Spleen (tissue), 11 donors: ENCODE measurements at regions not wholly inside any gene's neighbourhood (a gene's known extent, or its start where the extent isn't known, plus 50 kb on each side); places are given as distances from the start of the nearest gene placed in this dataset.

Experiments
- DNase-seq: peaks from one replicate; pipeline ENCODE4 v3.0.0-alpha.2; 2020
- H3K27ac ChIP-seq, 8 donors: fragments of 200-600 bp; sonication (generic) in 7 of 8; 1 replicate in 4 of 8; 2 replicates in 4 of 8; pipeline versions ENCODE4 v1.5.0 to v1.8.0; 2016 to 2021; ENCODE audit warnings: inconsistent platforms in 4 of 8, mild to moderate bottlenecking in 4 of 8, moderate library complexity in 1 of 8
- H3K27me3 ChIP-seq, 7 donors: fragments of 200-600 bp; sonication (generic) in 6 of 7; replicated peaks in 1 of 7; 1 replicate in 4 of 7; 2 replicates in 3 of 7; pipeline versions ENCODE4 v1.5.0 to v1.8.0; 2016 to 2021; ENCODE audit warnings: inconsistent platforms in 3 of 7, mild to moderate bottlenecking in 1 of 7
- H3K36me3 ChIP-seq, 6 donors: fragments of 200-600 bp; sonication (generic) in 5 of 6; 1 replicate in 4 of 6; 2 replicates in 2 of 6; pipeline versions ENCODE4 v1.5.0 to v1.8.0; 2016 to 2021; ENCODE audit warnings: inconsistent platforms in 2 of 6
- H3K4me1 ChIP-seq, 6 donors: fragments of 200-600 bp; sonication (generic) in 5 of 6; 1 replicate in 3 of 6; 2 replicates in 3 of 6; pipeline versions ENCODE4 v1.5.0 to v1.8.0; 2016 to 2021; ENCODE audit warnings: inconsistent platforms in 3 of 6
- H3K4me3 ChIP-seq, 8 donors: fragments of 200-600 bp; sonication (generic) in 7 of 8; 1 replicate in 4 of 8; 2 replicates in 4 of 8; pipeline versions ENCODE4 v1.5.0 to v1.8.0; 2016 to 2021; ENCODE audit warnings: inconsistent platforms in 4 of 8, mild to moderate bottlenecking in 4 of 8, moderate library complexity in 2 of 8
- H3K9me3 ChIP-seq, 8 donors: fragments of 200-600 bp; sonication (generic) in 7 of 8; 1 replicate in 4 of 8; 2 replicates in 4 of 8; pipeline versions ENCODE4 v1.5.0 to v1.8.0; 2016 to 2021; ENCODE audit warnings: inconsistent platforms in 4 of 8
- POLR2A ChIP-seq, 3 donors: fragments of 450-650 bp; IDR thresholded peaks; one replicate each; pipeline ENCODE4 v1.5.1; 2017; ENCODE audit warnings: antibody characterized with exemption in 3 of 3, mild to moderate bottlenecking in 1 of 3
- POLR2AphosphoS5 ChIP-seq, 3 donors: sonication (generic); formaldehyde crosslinking; IDR thresholded peaks; one replicate each; pipeline ENCODE4 v1.5.1; 2017; ENCODE audit warnings: antibody characterized with exemption in 3 of 3
- WGBS, 5 donors: extraction: QIAGEN DNeasy Blood & Tissue Kit in 3 of 5; methylation state at CpG; one replicate each; pipeline versions ENCODE4 v1.1.5 to v1.1.7; 2013 to 2018; 5-methylcytosine and 5-hydroxymethylcytosine counted together
- intact Hi-C: fragments of 100-400 bp; cut with DNase I; formaldehyde crosslinking; loops from one replicate; pipeline ENCODE4 v1.15.0; 2023; ENCODE audit warnings: low total_unique reads
- TF ChIP-seq, protein P1 (sequence below), 11 experiments: fragments of 200-600 bp in 7 of 11; fragments of 450-650 bp in 4 of 11; sonication (generic) in 4 of 11; IDR thresholded peaks in 8 of 11; conservative IDR thresholded peaks in 3 of 11; 1 replicate in 7 of 11; 2 replicates in 4 of 11; pipeline versions ENCODE4 v1.4.0 to v1.8.0; 2016 to 2021; ENCODE audit warnings: antibody characterized with exemption in 11 of 11, inconsistent platforms in 4 of 11, mild to moderate bottlenecking in 1 of 11
- donor health status: healthy with polysubstance abuse.
- donor health status: DM: no; HTN: no; CAD: no; lungs with moderate emphysema.
- donor health status: DM: no; HTN: no; CAD: no.
- donor health status: Bipolar disorder and iron deficiency.
- donor health status: healthy.
- donor health status: DM: no; HTN: no; CAD: no.
- donor health status: DM: yes; HTN: yes; CAD: no.

DNA sequence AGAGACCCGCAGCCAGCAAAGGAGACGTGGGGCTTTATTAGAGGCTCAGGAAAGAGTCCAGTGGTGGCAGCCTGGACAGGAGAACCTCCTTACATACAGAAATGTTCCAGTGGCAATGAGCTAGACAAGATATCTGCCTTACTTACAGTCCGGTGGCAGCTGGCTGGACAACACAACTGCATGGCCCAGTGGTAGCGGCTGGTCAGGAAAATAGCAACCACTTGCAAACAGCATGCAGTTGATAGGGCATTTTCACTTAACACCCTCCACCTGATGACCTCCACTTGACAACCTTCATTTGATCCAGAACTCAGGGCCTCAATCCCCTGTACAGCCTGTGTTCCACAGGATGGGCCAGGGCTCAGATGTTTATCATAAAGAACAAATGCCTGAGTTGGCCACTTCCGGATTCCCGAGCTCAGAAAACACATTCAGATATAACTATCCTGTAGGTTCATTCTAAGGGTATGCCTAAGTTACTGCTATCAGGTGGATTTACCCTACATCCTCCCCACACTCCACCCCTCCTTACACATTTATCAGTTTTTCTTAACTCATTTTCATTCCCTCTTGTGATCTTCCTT is 63.3 kb upstream of the ITPRID2 start:
- no peak for DNase-seq
- TF ChIP-seq POLR2AphosphoS5 (IDR thresholded peaks at IDR 0.05) = no peak
- TF ChIP-seq, protein P1, sequence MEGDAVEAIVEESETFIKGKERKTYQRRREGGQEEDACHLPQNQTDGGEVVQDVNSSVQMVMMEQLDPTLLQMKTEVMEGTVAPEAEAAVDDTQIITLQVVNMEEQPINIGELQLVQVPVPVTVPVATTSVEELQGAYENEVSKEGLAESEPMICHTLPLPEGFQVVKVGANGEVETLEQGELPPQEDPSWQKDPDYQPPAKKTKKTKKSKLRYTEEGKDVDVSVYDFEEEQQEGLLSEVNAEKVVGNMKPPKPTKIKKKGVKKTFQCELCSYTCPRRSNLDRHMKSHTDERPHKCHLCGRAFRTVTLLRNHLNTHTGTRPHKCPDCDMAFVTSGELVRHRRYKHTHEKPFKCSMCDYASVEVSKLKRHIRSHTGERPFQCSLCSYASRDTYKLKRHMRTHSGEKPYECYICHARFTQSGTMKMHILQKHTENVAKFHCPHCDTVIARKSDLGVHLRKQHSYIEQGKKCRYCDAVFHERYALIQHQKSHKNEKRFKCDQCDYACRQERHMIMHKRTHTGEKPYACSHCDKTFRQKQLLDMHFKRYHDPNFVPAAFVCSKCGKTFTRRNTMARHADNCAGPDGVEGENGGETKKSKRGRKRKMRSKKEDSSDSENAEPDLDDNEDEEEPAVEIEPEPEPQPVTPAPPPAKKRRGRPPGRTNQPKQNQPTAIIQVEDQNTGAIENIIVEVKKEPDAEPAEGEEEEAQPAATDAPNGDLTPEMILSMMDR (IDR thresholded peaks at IDR 0.05 in 8 of 11, conservative IDR thresholded peaks at IDR 0.05 in 3 of 11) = no peak
- TF ChIP-seq POLR2A (IDR thresholded peaks at IDR 0.05) = no peak
- no peaks in the 10 kb centered on the region for H3K27me3 ChIP-seq
- intact Hi-C loops = no loop called here
- H3K4me1 ChIP-seq = no peaks in the 10 kb centered on the region
- H3K4me3 ChIP-seq = no peak overlapping the region
- WGBS, 5 donors = 89 to 96% (median 92%) methylated on average over 6 of the region's 6 CpGs
- H3K36me3 ChIP-seq = no peaks in the 10 kb centered on the region
- no peak overlapping the region for H3K27ac ChIP-seq
- H3K9me3 ChIP-seq = no peaks in the 10 kb centered on the region

DNA sequence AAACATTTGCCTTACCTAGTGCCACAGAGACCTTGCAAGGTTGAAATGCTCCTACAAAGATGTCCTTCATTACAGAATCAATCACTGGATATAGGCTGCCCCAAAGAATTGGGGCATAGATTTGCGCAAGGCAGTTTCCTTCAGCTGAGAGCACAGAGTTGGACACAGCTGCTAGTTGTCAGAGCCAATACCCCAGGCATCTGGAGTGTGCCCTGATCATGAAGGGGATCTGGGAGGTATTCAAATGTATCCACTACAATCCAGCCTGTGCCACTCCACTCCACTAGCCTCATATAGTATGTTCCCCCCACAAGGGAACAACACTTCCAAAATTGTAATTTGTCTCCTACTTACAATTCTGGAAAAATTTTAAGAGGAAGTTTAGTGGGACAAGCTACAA is 62.3 kb upstream of the ITPRID2 start:
- DNase-seq = no peak
- TF ChIP-seq, protein P1 (IDR thresholded peaks at IDR 0.05 in 8 of 11, conservative IDR thresholded peaks at IDR 0.05 in 3 of 11) = no peak
- intact Hi-C loops = no loop called here
- Histone ChIP-seq H3K9me3 (no peaks in the 10 kb centered on the region), H3K27me3 (no peaks in the 10 kb centered on the region), H3K4me1 (no peaks in the 10 kb centered on the region), H3K36me3 (no peaks in the 10 kb centered on the region), H3K4me3 (no peak overlapping the region), H3K27ac (no peak overlapping the region)
- 90 to 100% (median 92%) methylated on average over 1 of the region's 1 CpG for WGBS, 5 donors

DNA sequence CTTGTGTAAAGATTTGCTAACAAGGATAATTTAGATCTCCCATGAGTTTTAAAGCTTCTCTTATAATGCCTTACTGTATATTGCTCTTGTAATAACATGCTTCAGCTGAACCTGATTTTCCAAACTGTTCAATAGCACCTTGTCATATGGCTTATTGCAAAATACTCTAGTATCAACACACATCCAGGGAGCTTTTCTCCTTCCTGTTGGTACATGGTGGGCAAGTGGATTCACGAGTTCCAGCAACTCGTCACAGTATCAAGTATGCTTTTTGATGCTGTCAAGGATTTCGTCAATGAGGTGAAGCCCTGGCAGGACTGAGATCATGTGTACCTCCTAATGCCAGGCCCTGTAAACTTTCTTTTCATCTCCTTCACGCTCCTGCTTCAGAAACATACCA is 59.5 kb upstream of the ITPRID2 start:
- WGBS, 5 donors = 75 to 89% (median 80%) methylated on average over 4 of the region's 4 CpGs
- no peaks in the 10 kb centered on the region for H3K27me3 ChIP-seq
- intact Hi-C loops = no loop called here
- H3K4me3 ChIP-seq = no peak overlapping the region
- TF ChIP-seq POLR2A (IDR thresholded peaks at IDR 0.05) (no peak), POLR2AphosphoS5 (IDR thresholded peaks at IDR 0.05) (no peak)
- TF ChIP-seq, protein P1 (IDR thresholded peaks at IDR 0.05 in 8 of 11, conservative IDR thresholded peaks at IDR 0.05 in 3 of 11) = no peak
- no peak for DNase-seq
- H3K4me1 ChIP-seq = no peaks in the 10 kb centered on the region
- no peaks in the 10 kb centered on the region for H3K36me3 ChIP-seq
- H3K27ac ChIP-seq = no peak overlapping the region
- no peaks in the 10 kb centered on the region for H3K9me3 ChIP-seq

DNA sequence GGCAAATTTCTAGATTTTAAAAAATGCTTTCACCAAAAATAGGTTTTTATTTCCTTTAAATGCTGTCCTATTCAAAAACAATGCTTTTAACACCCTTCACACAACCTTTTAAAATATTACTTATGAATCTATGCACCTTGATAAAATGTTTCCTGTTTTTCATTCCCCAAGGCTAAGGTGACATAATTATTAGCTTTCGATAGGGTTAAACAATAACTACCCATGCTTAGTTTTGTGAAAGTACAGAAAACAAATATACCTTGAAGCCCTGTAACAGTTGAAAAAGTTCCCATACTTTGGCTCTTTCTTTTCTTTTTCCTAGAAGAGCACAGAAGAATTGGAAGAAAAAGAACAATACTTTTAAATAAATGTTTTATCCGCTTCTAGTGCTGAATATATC is 54.9 kb upstream of the ITPRID2 start:
- DNase-seq = no peak
- Histone ChIP-seq H3K4me3 (no peak overlapping the region), H3K36me3 (no peaks in the 10 kb centered on the region), H3K9me3 (no peaks in the 10 kb centered on the region), H3K27ac (no peak overlapping the region), H3K27me3 (no peaks in the 10 kb centered on the region), H3K4me1 (no peaks in the 10 kb centered on the region)
- WGBS, 5 donors = 83 to 88% (median 85%) methylated on average over 2 of the region's 2 CpGs
- intact Hi-C loops = no loop called here
- TF ChIP-seq, protein P1 (IDR thresholded peaks at IDR 0.05 in 8 of 11, conservative IDR thresholded peaks at IDR 0.05 in 3 of 11) = no peak
- TF ChIP-seq POLR2AphosphoS5 (IDR thresholded peaks at IDR 0.05) = no peak
- TF ChIP-seq POLR2A (IDR thresholded peaks at IDR 0.05) = no peak
